ENCODE measurements at regions not wholly inside any gene's neighbourhood (a gene's known extent, or its start where the extent isn't known, plus 50 kb on each side); places are given as distances from the start of the nearest gene placed in this dataset.

DNA sequence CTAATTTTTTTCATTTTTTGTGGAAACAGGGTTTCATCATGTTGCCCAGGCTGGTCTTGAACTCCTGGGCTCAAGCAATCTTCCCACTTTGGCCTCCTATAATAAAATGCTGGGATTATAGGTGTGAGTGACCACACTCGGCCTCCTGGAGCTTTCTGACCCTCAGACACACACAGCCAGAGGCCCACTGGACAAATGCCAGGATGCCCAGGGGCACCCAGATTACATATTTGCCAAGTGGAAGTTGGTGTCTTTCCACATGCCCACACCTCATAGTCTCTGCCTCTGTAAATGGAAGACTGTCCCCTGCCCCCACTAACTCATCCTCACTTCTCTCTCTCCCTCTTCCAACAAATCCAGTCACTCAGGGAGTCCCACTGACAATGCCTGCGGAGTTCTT lies 63.4 kb upstream of the LRP8 start:
- TF ChIP-seq, protein P1, sequence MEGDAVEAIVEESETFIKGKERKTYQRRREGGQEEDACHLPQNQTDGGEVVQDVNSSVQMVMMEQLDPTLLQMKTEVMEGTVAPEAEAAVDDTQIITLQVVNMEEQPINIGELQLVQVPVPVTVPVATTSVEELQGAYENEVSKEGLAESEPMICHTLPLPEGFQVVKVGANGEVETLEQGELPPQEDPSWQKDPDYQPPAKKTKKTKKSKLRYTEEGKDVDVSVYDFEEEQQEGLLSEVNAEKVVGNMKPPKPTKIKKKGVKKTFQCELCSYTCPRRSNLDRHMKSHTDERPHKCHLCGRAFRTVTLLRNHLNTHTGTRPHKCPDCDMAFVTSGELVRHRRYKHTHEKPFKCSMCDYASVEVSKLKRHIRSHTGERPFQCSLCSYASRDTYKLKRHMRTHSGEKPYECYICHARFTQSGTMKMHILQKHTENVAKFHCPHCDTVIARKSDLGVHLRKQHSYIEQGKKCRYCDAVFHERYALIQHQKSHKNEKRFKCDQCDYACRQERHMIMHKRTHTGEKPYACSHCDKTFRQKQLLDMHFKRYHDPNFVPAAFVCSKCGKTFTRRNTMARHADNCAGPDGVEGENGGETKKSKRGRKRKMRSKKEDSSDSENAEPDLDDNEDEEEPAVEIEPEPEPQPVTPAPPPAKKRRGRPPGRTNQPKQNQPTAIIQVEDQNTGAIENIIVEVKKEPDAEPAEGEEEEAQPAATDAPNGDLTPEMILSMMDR (IDR thresholded peaks at IDR 0.05) = no peak
- TF ChIP-seq POLR2A (IDR thresholded peaks at IDR 0.05) = no peak
- TF ChIP-seq POLR2AphosphoS5 (IDR thresholded peaks at IDR 0.05) = no peak
